HEK293T (cell line): ENCODE measurements at regions not wholly inside any gene's neighbourhood (a gene's known extent, or its start where the extent isn't known, plus 50 kb on each side); places are given as distances from the start of the nearest gene placed in this dataset.
"Not testable (repeated sequence)": the region's sequence is repeated elsewhere in the genome, so short reads cannot be mapped to it uniquely, and the experiment has no call there.

Experiments used
- CTCF ChIA-PET: fragments of 350-600 bp; formaldehyde crosslinking; extraction: SDS; loops from one replicate; lab custom pipeline; 2021; ENCODE audit warnings: antibody characterized with exemption, inconsistent platforms; lab: Yijun Ruan, JAX
- POLR2A ChIA-PET: fragments of 350-600 bp; formaldehyde crosslinking; extraction: SDS; loops from one replicate; lab custom pipeline; 2020; ENCODE audit warnings: antibody characterized with exemption, inconsistent platforms; lab: Yijun Ruan, JAX
- DNase-seq: peaks from one replicate; pipeline ENCODE4 v3.0.0; 2012; ENCODE audit warnings: mixed read lengths; ENCODE audit errors: extremely low spot score
- ARNT ChIP-seq: fragments of 450-650 bp; IDR thresholded peaks from 2 replicates; pipeline ENCODE4 v1.6.1; 2017; ENCODE audit warnings: mild to moderate bottlenecking
- BHLHE40 ChIP-seq: fragments of 450-650 bp; IDR thresholded peaks from 2 replicates; pipeline ENCODE4 v1.6.1; 2016; ENCODE audit warnings: mild to moderate bottlenecking, moderate library complexity, borderline replicate concordance
- CTBP1 ChIP-seq: fragments of 450-650 bp; IDR thresholded peaks from 2 replicates; pipeline ENCODE4 v1.6.1; 2016; ENCODE audit warnings: borderline replicate concordance
- ELF4 ChIP-seq: fragments of 450-650 bp; IDR thresholded peaks from 2 replicates; pipeline ENCODE4 v1.6.1; 2017; ENCODE audit warnings: antibody characterized with exemption
- FOXA1 ChIP-seq: fragments of 450-650 bp; IDR thresholded peaks from 2 replicates; pipeline ENCODE4 v1.6.1; 2016; ENCODE audit warnings: mild to moderate bottlenecking
- FOXK2 ChIP-seq: fragments of 450-650 bp; IDR thresholded peaks from 2 replicates; pipeline ENCODE4 v1.6.1; 2016; ENCODE audit warnings: mild to moderate bottlenecking
- FOXM1 ChIP-seq: fragments of 450-650 bp; IDR thresholded peaks from 2 replicates; pipeline ENCODE4 v1.6.1; 2017; ENCODE audit warnings: mild to moderate bottlenecking, borderline replicate concordance
- HDGF ChIP-seq: fragments of 450-650 bp; IDR thresholded peaks from 2 replicates; pipeline ENCODE4 v1.6.1; 2017; ENCODE audit warnings: antibody characterized with exemption, borderline replicate concordance
- L3MBTL2 ChIP-seq: fragments of 450-650 bp; conservative IDR thresholded peaks from 2 replicates; pipeline ENCODE4 v1.6.1; 2016; ENCODE audit warnings: mild to moderate bottlenecking
- LEF1 ChIP-seq: fragments of 450-650 bp; IDR thresholded peaks from 2 replicates; pipeline ENCODE4 v1.6.1; 2017; ENCODE audit warnings: mild to moderate bottlenecking, borderline replicate concordance
- NFRKB ChIP-seq: fragments of 450-650 bp; IDR thresholded peaks from 2 replicates; pipeline ENCODE4 v1.6.1; 2016; ENCODE audit warnings: mild to moderate bottlenecking, moderate library complexity
- SP1 ChIP-seq: fragments of 450-650 bp; IDR thresholded peaks from 2 replicates; pipeline ENCODE4 v1.6.1; 2017
- SUZ12 ChIP-seq: fragments of 450-650 bp; IDR thresholded peaks from 2 replicates; pipeline ENCODE4 v1.6.1; 2016; ENCODE audit warnings: mild to moderate bottlenecking
- TARDBP ChIP-seq: fragments of 450-650 bp; IDR thresholded peaks from 2 replicates; pipeline ENCODE4 v1.6.1; 2016
- ZNF384 ChIP-seq: fragments of 450-650 bp; IDR thresholded peaks from 2 replicates; pipeline ENCODE4 v1.6.1; 2016
- TF ChIP-seq, protein P1 (sequence below): fragments of 450-650 bp; IDR thresholded peaks from 2 replicates; pipeline ENCODE4 v1.6.1; 2016

GRCh38 chrX:142861557-142861956 is 164.2 kb upstream of the SPANXN4 start:
- ChIA-PET POLR2A (no interaction called here), CTCF (no interaction called here)
- no peak for DNase-seq
- TF ChIP-seq SP1 (no peak), LEF1 (no peak), ZNF384 (no peak), ARNT (no peak), FOXK2 (no peak), FOXA1 (no peak), BHLHE40 (no peak), NFRKB (no peak), SUZ12 (no peak), TARDBP (no peak), HDGF (no peak), ELF4 (no peak), FOXM1 (no peak), L3MBTL2 (no peak), CTBP1 (no peak)
- TF ChIP-seq, protein P1, sequence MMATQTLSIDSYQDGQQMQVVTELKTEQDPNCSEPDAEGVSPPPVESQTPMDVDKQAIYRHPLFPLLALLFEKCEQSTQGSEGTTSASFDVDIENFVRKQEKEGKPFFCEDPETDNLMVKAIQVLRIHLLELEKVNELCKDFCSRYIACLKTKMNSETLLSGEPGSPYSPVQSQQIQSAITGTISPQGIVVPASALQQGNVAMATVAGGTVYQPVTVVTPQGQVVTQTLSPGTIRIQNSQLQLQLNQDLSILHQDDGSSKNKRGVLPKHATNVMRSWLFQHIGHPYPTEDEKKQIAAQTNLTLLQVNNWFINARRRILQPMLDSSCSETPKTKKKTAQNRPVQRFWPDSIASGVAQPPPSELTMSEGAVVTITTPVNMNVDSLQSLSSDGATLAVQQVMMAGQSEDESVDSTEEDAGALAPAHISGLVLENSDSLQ = no peak

DNA sequence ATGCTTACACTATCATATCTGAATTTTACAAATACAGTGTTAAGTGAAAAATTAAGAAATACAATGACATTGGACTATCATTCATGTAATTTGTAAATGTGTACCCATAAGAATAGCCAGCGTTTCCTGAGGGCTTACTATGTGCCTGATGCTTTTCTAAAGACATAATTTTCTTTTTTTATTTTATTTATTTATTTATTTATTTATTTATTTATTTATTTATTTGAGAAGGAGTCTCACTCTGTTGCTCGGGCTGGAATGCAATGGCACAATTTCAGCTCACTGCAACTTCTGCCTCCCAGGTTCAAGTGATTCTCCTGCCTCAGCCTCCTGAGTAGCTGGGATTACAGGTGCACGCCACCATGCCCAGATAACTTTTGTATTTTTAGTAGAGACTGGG is 159.5 kb upstream of the SPANXN4 start:
- POLR2A ChIA-PET, DNase-seq, CTCF ChIA-PET: not testable (repeated sequence)

DNA sequence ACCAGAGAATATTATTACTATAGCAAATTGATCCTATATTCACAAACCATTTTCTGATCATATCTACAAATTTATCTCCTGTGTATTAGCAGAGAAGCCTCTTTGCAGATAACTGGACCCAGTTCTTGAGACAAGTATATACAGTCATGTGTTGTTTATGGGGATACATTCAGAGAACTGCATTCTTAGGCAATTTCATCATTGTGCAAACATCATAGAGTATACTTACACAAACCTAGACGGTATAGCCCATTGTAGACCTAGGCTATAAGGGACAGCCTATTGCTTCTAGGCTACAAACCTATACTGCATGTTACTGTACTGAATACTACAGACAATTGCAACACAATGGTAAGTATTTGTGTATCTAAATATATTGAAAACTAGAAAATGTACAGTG is 152.5 kb upstream of the SPANXN4 start:
- ChIA-PET POLR2A (no interaction called here), CTCF (no interaction called here)
- TF ChIP-seq FOXM1 (no peak), ZNF384 (no peak), NFRKB (no peak), HDGF (no peak), SUZ12 (no peak), LEF1 (no peak), FOXK2 (no peak), CTBP1 (no peak), L3MBTL2 (no peak), ARNT (no peak), BHLHE40 (no peak)
- TF ChIP-seq, protein P1 = no peak
- DNase-seq = no peak

DNA sequence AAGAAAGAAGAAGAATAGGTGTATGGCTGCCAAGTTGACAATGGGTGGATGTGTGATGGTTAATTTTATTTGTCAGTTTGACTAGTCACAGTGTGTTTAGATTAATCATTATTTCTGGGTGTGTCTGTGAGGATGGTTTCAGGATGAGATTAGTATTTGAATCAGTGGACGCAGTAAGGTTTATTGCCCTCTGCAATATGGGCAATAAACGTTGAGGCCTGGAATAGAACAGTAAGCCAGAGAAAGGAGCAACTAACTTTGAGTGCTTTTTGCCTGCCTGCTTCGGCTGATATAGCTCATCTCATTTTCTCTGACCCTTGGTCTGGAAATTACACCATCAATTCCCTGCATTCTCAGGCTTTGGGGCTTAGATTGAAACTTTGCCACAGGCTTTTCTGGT is 140.8 kb upstream of the SPANXN4 start:
- no peak for DNase-seq
- ChIA-PET CTCF (no interaction called here), POLR2A (no interaction called here)
- TF ChIP-seq ARNT (no peak), BHLHE40 (no peak), SUZ12 (no peak), L3MBTL2 (no peak), ZNF384 (no peak), HDGF (no peak), TARDBP (no peak), SP1 (no peak), FOXK2 (no peak), NFRKB (no peak), LEF1 (no peak), FOXM1 (no peak), FOXA1 (no peak), CTBP1 (no peak), ELF4 (no peak)
- TF ChIP-seq, protein P1 = no peak

DNA sequence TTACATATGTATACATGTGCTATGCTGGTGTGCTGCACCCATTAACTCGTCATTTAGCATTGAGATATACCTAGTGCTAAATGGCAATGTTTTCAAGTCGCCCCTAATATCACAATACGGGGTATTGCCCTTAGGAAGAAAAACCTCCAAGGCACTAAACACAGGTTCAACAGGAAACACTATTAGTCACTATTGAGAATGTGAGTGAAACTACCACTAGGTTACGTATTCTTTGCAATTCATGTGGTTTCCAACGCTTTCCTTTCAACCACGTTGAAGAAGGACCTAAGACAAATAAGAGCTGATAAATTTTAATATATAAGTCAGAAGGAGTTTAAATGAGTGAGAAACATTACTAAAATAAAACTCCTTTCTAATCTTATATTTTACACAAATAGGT is 134.7 kb upstream of the SPANXN4 start:
- POLR2A ChIA-PET = no interaction called here
- no peak for DNase-seq

GRCh38 chrX:142898164-142898563 is 127.6 kb upstream of the SPANXN4 start:
- ChIA-PET POLR2A (no interaction called here), CTCF (no interaction called here)
- no peak for DNase-seq
- TF ChIP-seq SP1 = no peak
- TF ChIP-seq HDGF = no peak
- TF ChIP-seq BHLHE40 = no peak
- no peak for TF ChIP-seq ZNF384
- no peak for TF ChIP-seq FOXA1
- TF ChIP-seq NFRKB = no peak
- TF ChIP-seq FOXK2 = no peak
- TF ChIP-seq FOXM1 = no peak
- TF ChIP-seq, protein P1 = no peak

More for the DNA sequence above, 134.7 kb upstream of the SPANXN4 start:
- CTCF ChIA-PET = no interaction called here
- TF ChIP-seq FOXA1 = no peak
- no peak for TF ChIP-seq BHLHE40
- TF ChIP-seq HDGF = no peak
- TF ChIP-seq FOXM1 = no peak
- TF ChIP-seq LEF1 = no peak
- TF ChIP-seq NFRKB = no peak
